DMS114 treated with DMSO at 0.1 percent for 48 hours (cell line): ENCODE measurements at regions not wholly inside any gene's neighbourhood (a gene's known extent, or its start where the extent isn't known, plus 50 kb on each side); places are given as distances from the start of the nearest gene placed in this dataset.
"Not testable (repeated sequence)": the region's sequence is repeated elsewhere in the genome, so short reads cannot be mapped to it uniquely, and the experiment has no call there.

Experiments used
- DNase-seq: peaks from one replicate; lab custom pipeline; 2025; ENCODE audit not compliant: unreplicated experiment; lab: John Stamatoyannopoulos, UW

- DNase-seq = not testable (repeated sequence)
Measured at GRCh38 chr5:116945613-116946382, 371.2 kb upstream of the SEMA6A start.

- no peak for DNase-seq
Measured at GRCh38 chr5:116944183-116944582, 369.6 kb upstream of the SEMA6A start.

DNA sequence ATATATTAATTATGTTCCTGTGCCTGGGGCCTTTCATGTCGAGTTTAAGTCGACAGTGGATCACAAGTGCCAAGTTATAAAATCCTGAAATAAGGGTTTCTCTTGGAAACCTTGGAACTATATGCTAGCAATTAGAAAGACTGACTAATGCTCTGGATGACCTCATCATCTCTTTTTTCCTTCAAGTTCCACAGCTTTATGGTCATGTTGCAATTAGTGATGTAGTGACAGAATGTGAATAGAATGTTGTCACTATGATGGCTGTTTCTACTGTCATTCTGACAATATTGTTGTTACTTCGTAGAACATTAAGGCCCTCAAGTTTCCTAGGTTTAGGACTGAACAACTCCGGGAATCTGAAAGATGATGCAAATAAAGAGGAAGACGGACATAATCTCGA, 368.0 kb upstream of the SEMA6A start:
- no peak for DNase-seq

- DNase-seq = no peak
Measured at GRCh38 chr5:116939641-116940040, 365.0 kb upstream of the SEMA6A start.

DNA sequence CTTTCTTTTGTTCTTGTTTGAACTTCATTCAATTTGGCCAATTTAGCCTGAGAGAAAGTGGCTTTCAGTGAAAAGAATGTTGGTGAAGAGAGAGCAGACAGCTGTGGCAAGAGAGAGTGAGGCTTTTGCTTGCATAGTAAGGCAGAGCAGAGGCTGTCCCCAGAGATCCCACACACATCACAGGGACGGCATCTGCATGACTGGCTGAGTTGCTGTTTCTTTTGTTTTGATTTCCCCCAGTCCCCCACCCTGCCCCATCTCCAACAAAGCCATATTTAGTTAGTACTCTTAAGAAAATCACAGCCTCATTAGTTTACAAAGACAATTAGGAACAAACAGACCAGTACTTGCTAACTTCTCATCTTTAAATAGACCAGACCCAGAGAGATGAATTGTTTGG, 363.9 kb upstream of the SEMA6A start:
- no peak for DNase-seq

- DNase-seq = no peak
Measured at GRCh38 chr5:116935561-116936162, 361.0 kb upstream of the SEMA6A start.

GRCh38 chr5:116930616-116931015, 356.0 kb upstream of the SEMA6A start:
- DNase-seq = no peak

DNA sequence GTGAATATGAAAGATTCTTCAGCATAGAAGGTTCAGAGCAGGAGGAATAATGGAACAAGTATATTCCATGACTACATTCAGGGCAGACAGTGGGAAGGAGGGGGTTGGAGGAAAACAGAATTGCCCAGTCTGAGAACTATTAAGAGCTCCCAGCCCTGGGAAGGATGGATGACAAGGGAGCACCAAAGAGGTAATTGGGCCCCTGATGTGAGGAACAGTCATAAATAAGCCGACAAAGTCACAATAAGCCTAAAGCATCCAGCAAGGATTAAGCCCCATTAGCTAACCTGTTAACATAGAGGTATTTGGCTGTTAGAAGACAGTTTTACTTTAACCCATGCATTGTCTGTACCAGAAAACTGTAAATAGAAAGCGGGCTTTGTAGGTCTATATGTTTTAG, 348.7 kb upstream of the SEMA6A start:
- DNase-seq = no peak

GRCh38 chr5:116922532-116922931, 347.9 kb upstream of the SEMA6A start:
- DNase-seq = no peak

DNA sequence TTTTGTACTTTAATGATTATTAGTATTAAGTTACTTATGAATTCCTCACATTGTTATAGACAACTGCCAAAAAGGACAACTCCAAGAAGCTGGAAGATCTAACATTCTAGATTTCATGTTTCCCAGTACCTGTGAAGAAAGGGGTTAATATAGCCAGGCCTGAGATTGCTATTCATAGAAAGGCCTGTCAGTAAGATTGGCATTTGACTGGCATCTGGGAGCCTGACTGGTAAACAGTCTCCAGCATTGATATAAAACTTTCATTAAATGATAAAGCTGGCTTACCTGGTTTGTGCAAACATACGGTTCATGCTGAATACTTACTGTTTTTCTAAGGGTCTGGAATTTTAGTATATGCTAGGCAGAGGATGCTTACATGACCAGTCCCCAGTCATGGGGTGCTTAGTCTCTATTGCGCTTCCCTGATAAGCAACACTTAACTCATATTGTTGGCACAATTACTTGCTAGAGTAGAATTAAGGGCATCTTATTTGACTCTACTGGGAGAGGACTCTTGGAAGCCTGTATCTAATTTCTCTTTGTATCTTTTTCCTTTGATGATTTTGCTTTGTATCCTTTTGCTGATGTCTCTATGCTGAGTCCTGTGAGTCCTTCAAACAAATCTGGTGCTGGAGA, 340.4 kb upstream of the SEMA6A start:
- DNase-seq = no peak

GRCh38 chr5:116912221-116912620, 337.6 kb upstream of the SEMA6A start:
- no peak for DNase-seq

GRCh38 chr5:116911074-116911473, 336.5 kb upstream of the SEMA6A start:
- no peak for DNase-seq

DNA sequence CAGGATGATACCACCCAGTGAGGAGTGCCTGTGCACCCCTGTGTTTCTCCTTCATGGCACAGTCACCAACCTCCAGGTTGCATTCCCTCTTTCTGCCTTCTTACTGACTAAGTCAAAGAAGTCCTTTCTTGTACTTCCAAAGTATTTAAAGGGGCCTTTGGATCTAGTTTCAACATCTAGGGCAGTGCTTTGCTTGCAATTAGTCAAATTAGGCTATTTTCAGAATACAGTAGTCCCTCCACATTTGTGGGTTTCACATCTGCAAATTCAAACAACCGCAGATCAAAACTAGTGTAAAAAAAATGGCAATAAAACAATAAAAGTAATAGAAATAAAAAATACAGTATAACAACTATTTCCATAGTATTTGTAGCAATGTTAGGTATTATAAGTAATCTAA, 333.9 kb upstream of the SEMA6A start:
- no peak for DNase-seq

DNA sequence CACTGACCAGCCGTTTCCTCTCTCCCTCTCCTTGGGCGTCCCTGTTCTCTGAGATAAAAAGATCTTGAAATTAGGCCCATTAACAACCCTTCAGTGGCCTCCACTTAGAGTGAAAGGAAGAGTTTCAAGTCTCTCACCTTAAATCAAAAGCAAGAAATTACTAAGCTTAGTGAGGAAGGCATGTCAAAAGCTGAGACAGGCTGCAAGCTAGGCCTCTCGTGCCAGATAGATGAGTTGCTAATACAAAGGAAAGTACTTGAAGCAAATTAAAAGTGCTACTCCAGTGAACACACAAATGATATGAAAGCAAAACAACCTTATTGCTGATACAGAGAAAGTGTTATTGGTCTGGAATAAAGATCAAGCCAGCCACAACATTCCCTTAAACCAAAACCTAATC, 331.3 kb upstream of the SEMA6A start:
- no peak for DNase-seq

GRCh38 chr5:116900793-116901192, 326.2 kb upstream of the SEMA6A start:
- DNase-seq = no peak

GRCh38 chr5:116898917-116899316, 324.3 kb upstream of the SEMA6A start:
- DNase-seq = no peak

GRCh38 chr5:116897291-116897690, 322.7 kb upstream of the SEMA6A start:
- DNase-seq = no peak

- no peak for DNase-seq
Measured at GRCh38 chr5:116896001-116896400, 321.4 kb upstream of the SEMA6A start.

DNA sequence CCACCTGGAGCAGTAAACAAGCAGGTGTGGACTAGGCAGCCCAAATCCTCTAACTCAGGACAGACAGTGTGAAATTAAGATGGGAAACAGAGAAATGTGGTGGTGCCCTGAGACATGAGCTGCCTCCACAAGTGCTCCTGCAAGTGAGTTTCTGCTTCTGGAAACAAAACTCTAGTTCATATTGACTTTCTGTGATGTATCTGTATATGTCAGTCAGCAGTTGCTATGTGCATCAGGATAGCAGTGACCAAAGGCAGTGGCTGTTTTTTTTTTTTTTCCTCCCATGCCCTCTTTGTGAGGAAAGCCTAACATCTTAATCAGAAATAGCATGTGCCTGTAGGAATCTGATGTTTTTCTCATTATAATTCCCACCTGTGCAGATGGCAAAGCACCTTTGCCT, 318.4 kb upstream of the SEMA6A start:
- no peak for DNase-seq

DNA sequence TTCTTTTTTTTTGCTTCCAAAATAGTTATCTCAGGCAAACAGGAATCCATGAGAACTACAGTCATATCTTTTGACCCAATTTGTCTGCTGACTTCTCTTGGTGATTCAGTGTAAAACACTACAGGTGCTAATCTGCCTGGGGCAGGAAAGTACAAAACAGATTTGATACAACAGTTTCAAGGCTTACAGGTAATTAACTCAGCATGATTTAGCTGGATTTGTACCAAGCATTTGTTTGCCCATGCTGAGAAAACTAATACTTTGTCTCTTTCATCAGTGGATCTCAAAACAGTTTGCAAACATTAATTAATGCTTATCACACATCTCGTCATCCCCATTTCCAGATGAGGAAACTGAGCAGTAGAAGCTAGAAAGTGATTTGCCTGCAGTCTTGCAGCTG, 312.5 kb upstream of the SEMA6A start:
- DNase-seq = no peak

DNA sequence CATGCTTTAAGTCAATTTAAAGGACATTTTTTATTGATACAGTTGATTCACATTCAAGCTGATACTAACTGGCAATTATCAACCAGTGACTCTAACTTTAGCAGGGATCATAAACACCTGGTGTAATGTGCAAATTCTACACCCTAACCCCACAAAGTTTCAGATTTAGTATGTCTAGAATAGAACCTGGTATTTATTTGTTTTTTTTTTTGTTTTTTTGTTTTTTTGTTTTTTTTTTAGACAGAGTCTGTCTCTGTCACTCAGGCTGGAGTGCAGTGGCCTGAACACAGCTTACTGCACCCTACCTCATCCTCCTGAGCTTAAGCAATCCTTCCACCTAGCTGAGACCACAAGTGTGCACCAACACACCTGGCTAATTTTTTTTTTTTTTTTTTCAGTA, 311.2 kb upstream of the SEMA6A start:
- no peak for DNase-seq

DNA sequence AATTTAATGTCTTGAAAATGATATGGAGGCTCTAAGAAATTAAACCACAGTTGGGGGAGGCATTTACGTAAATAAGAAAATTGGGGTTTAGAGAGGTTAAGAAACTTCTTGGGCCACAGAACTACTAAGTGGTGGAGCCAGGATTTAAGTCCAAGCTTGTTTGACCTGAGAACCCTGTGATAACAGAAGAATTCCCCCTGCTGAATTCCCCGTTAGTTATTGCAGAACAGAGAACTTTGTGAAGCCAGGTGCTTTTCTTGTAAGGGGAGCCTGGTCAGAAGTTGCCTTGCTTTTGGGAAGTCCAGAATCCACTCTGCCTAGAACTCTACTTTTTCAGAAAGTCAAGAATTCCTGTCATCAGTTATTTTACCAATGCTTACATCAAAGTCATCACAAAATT, 309.3 kb upstream of the SEMA6A start:
- DNase-seq = no peak
